H1 (cell line): ENCODE measurements at regions not wholly inside any gene's neighbourhood (a gene's known extent, or its start where the extent isn't known, plus 50 kb on each side); places are given as distances from the start of the nearest gene placed in this dataset.

Source experiments
- CTCF ChIA-PET: fragments of 300-600 bp; sonication (Branson Sonifier 250); formaldehyde crosslinking; loops from one replicate; lab custom pipeline; 2021; ENCODE audit not compliant: partially characterized antibody; lab: Charles Lee
- POLR2A ChIA-PET: fragments of 300-600 bp; sonication (Branson Sonifier 250); formaldehyde crosslinking; loops from one replicate; lab custom pipeline; 2021; ENCODE audit warnings: inconsistent platforms; ENCODE audit not compliant: partially characterized antibody; lab: Charles Lee
- DNase-seq, 2 experiments: peaks; one replicate each; pipeline versions ENCODE4 v3.0.0 to v3.0.0-alpha.2; 2010 to 2022; ENCODE audit warnings: low spot score in 2 of 2, low read depth in 1 of 2, mixed read lengths in 1 of 2
- FAIRE-seq: peaks from 2 replicates; lab custom pipeline; 2011; peaks lifted over from hg19 to GRCh38; lab: Jason Lieb, UNC
- H2AFZ ChIP-seq: 2 replicates; pipeline ENCODE4 v1.8.1; 2012; ENCODE audit warnings: low read length, inconsistent platforms
- H2AK5ac ChIP-seq: 2 replicates; pipeline ENCODE4 v1.6.1; 2013; ENCODE audit warnings: low read depth, low read length
- H2BK120ac ChIP-seq: replicated peaks from 2 replicates; pipeline ENCODE3; 2013; ENCODE audit warnings: low read depth, low read length, inconsistent platforms
- H2BK12ac ChIP-seq: 2 replicates; pipeline ENCODE4 v1.6.1; 2013; ENCODE audit warnings: low read depth, low read length
- H2BK15ac ChIP-seq: 2 replicates; pipeline ENCODE4 v1.6.1; 2013; ENCODE audit warnings: low read length
- H2BK20ac ChIP-seq: 2 replicates; pipeline ENCODE4 v1.6.1; 2013; ENCODE audit warnings: low read length
- H2BK5ac ChIP-seq: 2 replicates; pipeline ENCODE4 v1.6.1; 2013; ENCODE audit warnings: low read depth, low read length
- H3K14ac ChIP-seq: 2 replicates; pipeline ENCODE4 v1.6.1; 2013; ENCODE audit warnings: inconsistent platforms; ENCODE audit not compliant: insufficient read length
- H3K18ac ChIP-seq: 2 replicates; pipeline ENCODE4 v1.6.1; 2013; ENCODE audit warnings: low read length; ENCODE audit errors: extremely low read depth
- H3K23ac ChIP-seq: 2 replicates; pipeline ENCODE4 v1.6.1; 2013; ENCODE audit warnings: inconsistent platforms; ENCODE audit not compliant: insufficient read length
- H3K23me2 ChIP-seq: 2 replicates; pipeline ENCODE4 v1.6.1; 2013; ENCODE audit warnings: low read depth, low read length
- H3K27ac ChIP-seq: 2 replicates; pipeline ENCODE4 v1.6.1; 2011; ENCODE audit warnings: low read depth, low read length, inconsistent platforms
- H3K27me3 ChIP-seq, 4 experiments: replicated peaks in 1 of 4; 1 replicate in 1 of 4; 2 replicates in 3 of 4; pipeline versions ENCODE4 v1.6.1 to v1.8.1; 2011 to 2013; ENCODE audit warnings: low read length in 3 of 4, mild to moderate bottlenecking in 3 of 4, inconsistent platforms in 2 of 4, mixed read lengths in 2 of 4, moderate library complexity in 1 of 4; ENCODE audit not compliant: control insufficient read depth in 3 of 4, insufficient read depth in 3 of 4; ENCODE audit errors: extremely low read depth in 1 of 4
- H3K36me3 ChIP-seq, 4 experiments: 2 replicates each; pipeline versions ENCODE4 v1.6.1 to v1.8.1; 2011 to 2013; ENCODE audit warnings: mild to moderate bottlenecking in 4 of 4, low read length in 3 of 4, moderate library complexity in 2 of 4, control low read depth in 1 of 4, inconsistent platforms in 1 of 4; ENCODE audit not compliant: insufficient read depth in 4 of 4, control insufficient read depth in 2 of 4
- H3K4ac ChIP-seq: replicated peaks from 2 replicates; pipeline ENCODE3; 2013; ENCODE audit warnings: low read length, low read depth, mixed read lengths, inconsistent platforms; ENCODE audit not compliant: insufficient read length
- H3K4me1 ChIP-seq, 4 experiments: replicated peaks in 1 of 4; 1 replicate in 1 of 4; 2 replicates in 3 of 4; pipeline versions ENCODE4 v1.6.1 to v1.8.1; 2011 to 2013; ENCODE audit warnings: low read length in 3 of 4, inconsistent platforms in 2 of 4, mixed read lengths in 1 of 4; ENCODE audit not compliant: insufficient read depth in 4 of 4, control insufficient read depth in 3 of 4
- H3K4me2 ChIP-seq, 2 experiments: 2 replicates each; pipeline versions ENCODE4 v1.6.1 to v1.8.1; 2011 to 2013; ENCODE audit warnings: low read depth in 2 of 2, low read length in 2 of 2, control low read depth in 1 of 2, inconsistent platforms in 1 of 2, mild to moderate bottlenecking in 1 of 2; ENCODE audit not compliant: insufficient read depth in 1 of 2
- H3K4me3 ChIP-seq, 4 experiments: fragments of 200-600, 300-600 bp in 1 of 4; sonication (generic), shearing (Covaris generic), sonication (Bioruptor Twin) in 1 of 4; 2 replicates each; pipeline versions ENCODE4 v1.5.1 to v1.8.1; 2011 to 2016; ENCODE audit warnings: low read length in 4 of 4, low read depth in 3 of 4, control low read depth in 2 of 4, inconsistent platforms in 2 of 4, mild to moderate bottlenecking in 2 of 4, mixed read lengths in 1 of 4, moderate library complexity in 1 of 4; ENCODE audit not compliant: insufficient read depth in 2 of 4; ENCODE audit errors: extremely low read depth in 1 of 4
- H3K56ac ChIP-seq: replicated peaks from 2 replicates; pipeline ENCODE3; 2013; ENCODE audit warnings: low read depth, mild to moderate bottlenecking, mixed read lengths, low read length, inconsistent platforms; ENCODE audit not compliant: insufficient read length
- H3K79me1 ChIP-seq: 2 replicates; pipeline ENCODE4 v1.6.1; 2013; ENCODE audit warnings: low read depth, low read length, control low read depth
- H3K79me2 ChIP-seq, 2 experiments: 2 replicates each; pipeline versions ENCODE4 v1.6.1 to v1.8.1; 2012 to 2013; ENCODE audit warnings: low read length in 2 of 2, mild to moderate bottlenecking in 2 of 2, inconsistent platforms in 1 of 2; ENCODE audit not compliant: insufficient read depth in 2 of 2, control insufficient read depth in 1 of 2
- H3K9ac ChIP-seq, 4 experiments: replicated peaks in 1 of 4; 1 replicate in 1 of 4; 2 replicates in 3 of 4; pipeline versions ENCODE4 v1.6.1 to v1.8.1; 2011 to 2013; ENCODE audit warnings: low read depth in 3 of 4, low read length in 3 of 4, control low read depth in 2 of 4, mild to moderate bottlenecking in 2 of 4, moderate library complexity in 2 of 4, inconsistent platforms in 1 of 4; ENCODE audit errors: extremely low read depth in 1 of 4
- H3K9me3 ChIP-seq, 2 experiments: 2 replicates each; pipeline versions ENCODE4 v1.6.1 to v1.8.1; 2012 to 2013; ENCODE audit warnings: mild to moderate bottlenecking in 2 of 2, moderate library complexity in 2 of 2, control low read depth in 1 of 2, inconsistent platforms in 1 of 2, low read depth in 1 of 2, low read length in 1 of 2, mixed read lengths in 1 of 2; ENCODE audit not compliant: insufficient read depth in 2 of 2
- H4K20me1 ChIP-seq, 2 experiments: replicated peaks in 1 of 2; 2 replicates each; pipeline versions ENCODE3 to v1.8.1; 2011 to 2013; ENCODE audit warnings: inconsistent platforms in 2 of 2, low read length in 2 of 2, mild to moderate bottlenecking in 1 of 2; ENCODE audit not compliant: insufficient read depth in 2 of 2, control insufficient read depth in 1 of 2
- H4K5ac ChIP-seq: 2 replicates; pipeline ENCODE4 v1.6.1; 2013; ENCODE audit warnings: low read length, low read depth, mixed read lengths, inconsistent platforms; ENCODE audit not compliant: insufficient read length
- H4K8ac ChIP-seq: 2 replicates; pipeline ENCODE4 v1.8.0; 2013; ENCODE audit warnings: mild to moderate bottlenecking, moderate library complexity, low read length, inconsistent platforms; ENCODE audit not compliant: insufficient read depth; ENCODE audit errors: extremely low read depth
- H4K91ac ChIP-seq: replicated peaks from 2 replicates; pipeline ENCODE3; 2013; ENCODE audit warnings: low read length, mixed read lengths, inconsistent platforms; ENCODE audit not compliant: insufficient read length
- CHD7 ChIP-seq: fragments of 300-600 bp; sonication (generic); IDR thresholded peaks from 2 replicates; pipeline ENCODE4 v1.7.1; 2012; ENCODE audit warnings: low read length, moderate library complexity, mild to moderate bottlenecking, inconsistent platforms; ENCODE audit not compliant: insufficient replicate concordance
- WGBS, 2 experiments: shearing (Covaris generic) in 1 of 2; methylation state at CpG; one replicate each; pipeline versions ENCODE4 v1.1.6 to v1.1.7; 2013 to 2015; ENCODE audit warnings: low lambda C conversion rate in 2 of 2, mixed read lengths in 2 of 2, inconsistent platforms in 1 of 2, low coverage in 1 of 2, missing lambda C conversion rate in 1 of 2; ENCODE audit not compliant: insufficient replicate concordance in 2 of 2, insufficient coverage in 1 of 2, insufficient read length in 1 of 2; ENCODE audit errors: extremely low coverage in 1 of 2, missing lambda C conversion rate in 1 of 2; 5-methylcytosine and 5-hydroxymethylcytosine counted together

- 93% methylated on average over 8 of the region's 8 CpGs; no CpG with 5 or more reads in 1 of the 2 experiments for WGBS, 2 experiments
- Histone ChIP-seq H3K4me3 (no peak overlapping the region), H2BK120ac (no peak overlapping the region), H3K56ac (no peak overlapping the region), H2AK5ac (no peak overlapping the region), H3K9ac (no peak overlapping the region), H3K14ac (no peak overlapping the region), H2AFZ (no peak overlapping the region), H3K18ac (no peak overlapping the region), H3K36me3 (no peaks in the 10 kb centered on the region), H3K4me2 (no peak overlapping the region), H2BK15ac (no peak overlapping the region), H2BK12ac (no peak overlapping the region), H3K23me2 (no peaks in the 10 kb centered on the region), H4K91ac (no peak overlapping the region), H3K23ac (no peak overlapping the region), H3K79me2 (no peaks in the 10 kb centered on the region), H2BK20ac (no peak overlapping the region), H2BK5ac (no peak overlapping the region), H3K9me3 (no peaks in the 10 kb centered on the region), H4K5ac (no peak overlapping the region), H3K4me1 (no peaks in the 10 kb centered on the region), H3K4ac (no peak overlapping the region), H3K79me1 (no peaks in the 10 kb centered on the region), H3K27me3 (no peaks in the 10 kb centered on the region; a peak in 1 of 7 replicates), H3K27ac (no peak overlapping the region), H4K20me1 (no peaks in the 10 kb centered on the region), H4K8ac (no peak overlapping the region)
- POLR2A ChIA-PET = no interaction called here
- no peak for DNase-seq
- no peak for TF ChIP-seq CHD7
- no peak for FAIRE-seq
- CTCF ChIA-PET = interaction anchor here (0.7 kb wide), 1 partner anchor 1910 kb away, joined by 3 read pairs; no protein-coding TSS in a partner anchor
Observed at GRCh38 chr2:238706163-238706562, 141.7 kb upstream of the TWIST2 start.
